GM23248 (cell line): ENCODE measurements at regions not wholly inside any gene's neighbourhood (a gene's known extent, or its start where the extent isn't known, plus 50 kb on each side); places are given as distances from the start of the nearest gene placed in this dataset.

ENCODE experiments used
- EZH2 ChIP-seq: fragments of 200-600 bp; sonication (generic); IDR thresholded peaks from 2 replicates; pipeline ENCODE4 v1.6.1; 2018; ENCODE audit warnings: antibody characterized with exemption, mild to moderate bottlenecking; ENCODE audit not compliant: insufficient read depth, poor library complexity, severe bottlenecking
- EZH2phosphoT487 ChIP-seq: fragments of 200-600 bp; sonication (generic); IDR thresholded peaks from 2 replicates; pipeline ENCODE4 v1.6.1; 2018; ENCODE audit warnings: antibody characterized with exemption, moderate library complexity, mild to moderate bottlenecking, low read depth; ENCODE audit not compliant: insufficient read depth

- TF ChIP-seq EZH2phosphoT487, result no peak
- no peak for TF ChIP-seq EZH2
Observed at GRCh38 chr1:194466706-194467105, 1280.3 kb upstream of the B3GALT2 start.
